ENCODE measurements at regions not wholly inside any gene's neighbourhood (a gene's known extent, or its start where the extent isn't known, plus 50 kb on each side); places are given as distances from the start of the nearest gene placed in this dataset.
A peak's percentile ranks its signal among the peaks of the same experiment; 100 is the strongest.

GRCh38 chr4:125676583-125676982 is 361.8 kb downstream of the FAT4 start (continued):
- TF ChIP-seq CUX1 (IDR thresholded peaks at IDR 0.05; ENCODE audit: insufficient replicate concordance, low read depth, low read length) (no peak), CREB1 (IDR thresholded peaks at IDR 0.05; ENCODE audit: low read depth) (no peak), IRF4 (IDR thresholded peaks at IDR 0.05; ENCODE audit: low read depth, low read length) (no peak)

DNA sequence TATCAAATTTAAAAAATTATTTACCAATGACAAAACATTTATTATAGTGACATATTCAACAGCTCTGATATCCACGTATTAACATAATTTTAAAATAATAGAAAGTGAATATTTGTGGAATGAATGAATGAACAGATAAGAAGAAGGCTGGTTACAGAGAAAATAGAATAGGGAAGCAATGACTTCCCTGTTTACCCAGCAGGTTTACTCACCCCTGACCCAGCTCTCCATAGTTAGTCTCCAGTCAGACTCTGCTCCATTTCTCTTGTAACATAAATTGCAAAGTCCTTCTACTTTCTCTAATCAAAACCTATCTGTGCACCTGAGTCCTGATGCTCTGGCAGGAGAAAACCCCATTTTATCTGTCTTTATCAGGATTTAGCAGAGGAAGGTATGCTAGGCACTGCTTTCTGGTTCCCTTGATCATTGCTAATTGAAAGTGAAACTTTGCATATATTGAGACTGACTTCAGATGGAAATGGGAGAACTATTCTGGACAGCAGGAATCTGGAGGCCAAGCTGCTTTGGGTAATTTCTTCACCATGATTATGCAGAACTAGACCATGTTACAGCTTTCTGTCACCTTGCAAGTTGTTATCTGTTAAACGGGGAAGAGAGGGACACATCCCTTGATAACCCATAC is 363.0 kb downstream of the FAT4 start:
- Histone ChIP-seq H3K36me3 (ENCODE audit: control insufficient read depth in 2 of 2, insufficient read depth in 2 of 2, low read length in 1 of 2) (no peaks in the 10 kb centered on the region), H3K4me3 (no peak overlapping the region), H3K27ac (ENCODE audit: control insufficient read depth, insufficient read depth) (no peak overlapping the region), H3K9me3 (replicated peaks; ENCODE audit: control insufficient read depth, insufficient read depth, low read length) (no peaks in the 10 kb centered on the region), H4K20me1 (ENCODE audit: control insufficient read depth, insufficient read depth) (no peaks in the 10 kb centered on the region), H3K4me2 (ENCODE audit: control insufficient read depth, insufficient read depth) (no peak overlapping the region), H2AFZ (ENCODE audit: control insufficient read depth, low read depth, low read length) (no peak overlapping the region), H3K9ac (ENCODE audit: control insufficient read depth, insufficient read depth, low read length) (no peak overlapping the region), H3K4me1 (ENCODE audit: control insufficient read depth, insufficient read depth, low read length) (no peaks in the 10 kb centered on the region), H3K79me2 (ENCODE audit: control insufficient read depth, insufficient read depth, low read length) (no peaks in the 10 kb centered on the region), H3K27me3 (replicated peaks in 1 of 2; ENCODE audit: control insufficient read depth in 2 of 2, insufficient read depth in 2 of 2, low read length in 1 of 2) (no peaks in the 10 kb centered on the region)
- FAIRE-seq (no peak), ATAC-seq (no peak), DNase-seq (ENCODE audit: low read depth, low spot score) (no peak)
- ChIA-PET POLR2A (no interaction called here), CTCF (interaction anchor here (0.6 kb wide), 1 partner anchor 13 kb away, joined by 3 read pairs; no protein-coding TSS in a partner anchor), SMC1A (ENCODE audit: uncharacterized antibody, unreplicated experiment) (interaction anchor here (0.5 to 0.8 kb wide), 3 partner anchors 14 to 1379 kb away, joined by 3 read pairs; no protein-coding TSS in a partner anchor), RAD21 (ENCODE audit: unreplicated experiment) (no interaction called here)
- in situ Hi-C loops (cut with MboI): no loop called here
- TF ChIP-seq HCFC1 (IDR thresholded peaks at IDR 0.05; ENCODE audit: low read length): no peak
- TF ChIP-seq POLR2AphosphoS2 (IDR thresholded peaks at IDR 0.05; ENCODE audit: low read depth, low read length): no peak
- no peak for TF ChIP-seq HDAC2 (IDR thresholded peaks at IDR 0.05)
- TF ChIP-seq ZNF24 (IDR thresholded peaks at IDR 0.05): peak; percentile 28; the same call in 1 of the 2 replicates
- intact Hi-C loops (cut with micrococcal nuclease; ENCODE audit: unreplicated experiment): no loop called here
- BruUV-seq (replicated peaks): no TSS peak
- 3% methylated on average over 2 of the region's 2 CpGs for WGBS (ENCODE audit: insufficient coverage, insufficient replicate concordance, low lambda C conversion rate, missing lambda C conversion rate)
